Esophagus (tissue), 2 donors: ENCODE measurements at regions not wholly inside any gene's neighbourhood (a gene's known extent, or its start where the extent isn't known, plus 50 kb on each side); places are given as distances from the start of the nearest gene placed in this dataset.

Experiments used
- H3K27ac ChIP-seq, 2 donors: one replicate each; pipeline ENCODE4 v1.5.1; 2013; ENCODE audit warnings: low read depth in 2 of 2, mild to moderate bottlenecking in 2 of 2, inconsistent platforms in 1 of 2, low read length in 1 of 2, moderate library complexity in 1 of 2
- H3K27me3 ChIP-seq, 2 donors: one replicate each; pipeline ENCODE4 v1.6.1; 2013; ENCODE audit warnings: low read length in 2 of 2, control low read depth in 1 of 2, mild to moderate bottlenecking in 1 of 2; ENCODE audit not compliant: insufficient read depth in 2 of 2, control insufficient read depth in 1 of 2
- H3K36me3 ChIP-seq, 2 donors: one replicate each; pipeline ENCODE4 v1.6.1; 2013; ENCODE audit warnings: low read length in 1 of 2; ENCODE audit not compliant: control insufficient read depth in 2 of 2, insufficient read depth in 2 of 2
- H3K4me1 ChIP-seq, 2 donors: one replicate each; pipeline ENCODE4 v1.6.1; 2013; ENCODE audit warnings: low read length in 1 of 2; ENCODE audit not compliant: control insufficient read depth in 2 of 2, insufficient read depth in 2 of 2
- H3K4me3 ChIP-seq, 2 donors: one replicate each; pipeline ENCODE4 v1.5.1; 2013; ENCODE audit warnings: low read length in 2 of 2, mild to moderate bottlenecking in 2 of 2, low read depth in 1 of 2, moderate library complexity in 1 of 2
- H3K9me3 ChIP-seq, 2 donors: one replicate each; pipeline ENCODE4 v1.6.1; 2013; ENCODE audit warnings: mild to moderate bottlenecking in 2 of 2, low read depth in 1 of 2, low read length in 1 of 2, moderate library complexity in 1 of 2; ENCODE audit not compliant: control insufficient read depth in 2 of 2, insufficient read depth in 1 of 2
- WGBS, 2 donors: extraction: QIAGEN DNeasy Blood & Tissue Kit; methylation state at CpG; one replicate each; pipeline ENCODE4 v1.1.7; 2013; 5-methylcytosine and 5-hydroxymethylcytosine counted together
- donor health status: healthy with polysubstance abuse.
- donor health status: Bipolar disorder and iron deficiency.

GRCh38 chr4:180234730-180235129 lies 2008.5 kb upstream of the TENM3 start:
- Histone ChIP-seq H3K36me3 (no peaks in the 10 kb centered on the region), H3K9me3 (peaks cover 0 to 2% of the 10 kb centered on the region in 2 donors), H3K27me3 (no peaks in the 10 kb centered on the region), H3K27ac (no peak overlapping the region), H3K4me3 (no peak overlapping the region), H3K4me1 (no peaks in the 10 kb centered on the region)
- 66 to 71% methylated on average over 3 of the region's 3 CpGs for WGBS, 2 donors

GRCh38 chr4:180240670-180241069 lies 2002.5 kb upstream of the TENM3 start:
- 61% methylated on average over 2 of the region's 2 CpGs for WGBS, 2 donors
- Histone ChIP-seq H3K9me3 (no peaks in the 10 kb centered on the region), H3K36me3 (no peaks in the 10 kb centered on the region), H3K27ac (no peak overlapping the region), H3K27me3 (no peaks in the 10 kb centered on the region), H3K4me1 (no peaks in the 10 kb centered on the region), H3K4me3 (no peak overlapping the region)

GRCh38 chr4:180253419-180253818 lies 1989.8 kb upstream of the TENM3 start:
- Histone ChIP-seq H3K27ac (no peak overlapping the region), H3K4me1 (no peaks in the 10 kb centered on the region), H3K36me3 (no peaks in the 10 kb centered on the region), H3K27me3 (no peaks in the 10 kb centered on the region), H3K9me3 (peaks cover 0 to 2% of the 10 kb centered on the region in 2 donors), H3K4me3 (no peak overlapping the region)
- 62 to 85% methylated on average over 1 of the region's 1 CpG for WGBS, 2 donors

GRCh38 chr4:180261346-180261745 lies 1981.9 kb upstream of the TENM3 start:
- Histone ChIP-seq H3K4me1 (no peaks in the 10 kb centered on the region), H3K9me3 (peaks cover 2 to 4% of the 10 kb centered on the region in 2 donors), H3K27ac (no peak overlapping the region), H3K4me3 (no peak overlapping the region), H3K27me3 (no peaks in the 10 kb centered on the region), H3K36me3 (no peaks in the 10 kb centered on the region)
- 31 to 53% methylated on average over 2 of the region's 2 CpGs for WGBS, 2 donors

GRCh38 chr4:180280076-180280475 lies 1963.1 kb upstream of the TENM3 start:
- Histone ChIP-seq H3K27me3 (no peaks in the 10 kb centered on the region), H3K27ac (no peak overlapping the region), H3K4me1 (no peaks in the 10 kb centered on the region), H3K9me3 (no peaks in the 10 kb centered on the region), H3K36me3 (no peaks in the 10 kb centered on the region), H3K4me3 (no peak overlapping the region)
- 59% methylated on average over 3 of the region's 3 CpGs for WGBS, 2 donors

GRCh38 chr4:180280726-180281297 lies 1962.4 kb upstream of the TENM3 start:
- Histone ChIP-seq H3K36me3 (no peaks in the 10 kb centered on the region), H3K4me1 (no peaks in the 10 kb centered on the region), H3K27me3 (no peaks in the 10 kb centered on the region), H3K27ac (no peak overlapping the region), H3K9me3 (no peaks in the 10 kb centered on the region), H3K4me3 (no peak overlapping the region)
- whole genome bisulfite sequencing, 2 donors = 74 to 76% methylated on average over 6 of the region's 6 CpGs

- no peaks in the 10 kb centered on the region for H3K4me1 ChIP-seq
- no peaks in the 10 kb centered on the region for H3K27me3 ChIP-seq
- H3K9me3 ChIP-seq = no peaks in the 10 kb centered on the region
- H3K27ac ChIP-seq = no peak overlapping the region
- WGBS, 2 donors = 78 to 79% methylated on average over 3 of the region's 3 CpGs
- no peaks in the 10 kb centered on the region for H3K36me3 ChIP-seq
- H3K4me3 ChIP-seq = no peak overlapping the region
Measured at GRCh38 chr4:180281724-180282123, 1961.5 kb upstream of the TENM3 start.

GRCh38 chr4:180284267-180284666 lies 1958.9 kb upstream of the TENM3 start:
- 61 to 84% methylated on average over 3 of the region's 3 CpGs for WGBS, 2 donors
- Histone ChIP-seq H3K27me3 (no peaks in the 10 kb centered on the region), H3K36me3 (no peaks in the 10 kb centered on the region), H3K9me3 (no peaks in the 10 kb centered on the region), H3K4me1 (no peaks in the 10 kb centered on the region), H3K4me3 (no peak overlapping the region), H3K27ac (no peak overlapping the region)

- WGBS, 2 donors = 65 to 71% methylated on average over 1 of the region's 1 CpG
- Histone ChIP-seq H3K4me1 (no peaks in the 10 kb centered on the region), H3K9me3 (no peaks in the 10 kb centered on the region), H3K27me3 (no peaks in the 10 kb centered on the region), H3K4me3 (no peak overlapping the region), H3K27ac (no peak overlapping the region), H3K36me3 (no peaks in the 10 kb centered on the region)
Measured at GRCh38 chr4:180285796-180286195, 1957.4 kb upstream of the TENM3 start.

GRCh38 chr4:180292339-180292738 lies 1950.9 kb upstream of the TENM3 start:
- 25 to 28% methylated on average over 1 of the region's 1 CpG for WGBS, 2 donors
- H3K27me3 ChIP-seq = no peaks in the 10 kb centered on the region
- H3K9me3 ChIP-seq = no peaks in the 10 kb centered on the region
- H3K27ac ChIP-seq = no peak overlapping the region
- no peaks in the 10 kb centered on the region for H3K4me1 ChIP-seq
- no peaks in the 10 kb centered on the region for H3K36me3 ChIP-seq
- no peak overlapping the region for H3K4me3 ChIP-seq
